ENCODE measurements at regions not wholly inside any gene's neighbourhood (a gene's known extent, or its start where the extent isn't known, plus 50 kb on each side); places are given as distances from the start of the nearest gene placed in this dataset.

DNA sequence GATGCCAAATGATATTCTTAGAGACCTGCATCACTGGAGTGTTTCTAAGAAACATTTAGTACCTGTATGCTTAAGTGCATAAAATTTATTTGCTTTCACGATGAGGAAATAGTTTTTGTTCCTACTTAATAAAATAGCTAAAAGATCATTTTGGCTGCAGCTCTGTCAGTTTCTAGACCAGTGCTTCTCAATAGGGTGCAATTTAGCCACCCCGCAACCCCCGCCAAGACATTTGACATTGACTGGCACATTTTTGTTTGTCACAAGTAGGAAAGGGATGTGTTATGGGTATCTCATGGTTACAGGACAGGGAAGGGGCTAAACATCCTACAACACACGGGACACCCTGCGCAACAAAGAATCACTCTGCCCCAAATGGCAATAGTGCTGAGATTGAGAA, 335.7 kb upstream of the HSF2 start:
- TF ChIP-seq, protein P1, sequence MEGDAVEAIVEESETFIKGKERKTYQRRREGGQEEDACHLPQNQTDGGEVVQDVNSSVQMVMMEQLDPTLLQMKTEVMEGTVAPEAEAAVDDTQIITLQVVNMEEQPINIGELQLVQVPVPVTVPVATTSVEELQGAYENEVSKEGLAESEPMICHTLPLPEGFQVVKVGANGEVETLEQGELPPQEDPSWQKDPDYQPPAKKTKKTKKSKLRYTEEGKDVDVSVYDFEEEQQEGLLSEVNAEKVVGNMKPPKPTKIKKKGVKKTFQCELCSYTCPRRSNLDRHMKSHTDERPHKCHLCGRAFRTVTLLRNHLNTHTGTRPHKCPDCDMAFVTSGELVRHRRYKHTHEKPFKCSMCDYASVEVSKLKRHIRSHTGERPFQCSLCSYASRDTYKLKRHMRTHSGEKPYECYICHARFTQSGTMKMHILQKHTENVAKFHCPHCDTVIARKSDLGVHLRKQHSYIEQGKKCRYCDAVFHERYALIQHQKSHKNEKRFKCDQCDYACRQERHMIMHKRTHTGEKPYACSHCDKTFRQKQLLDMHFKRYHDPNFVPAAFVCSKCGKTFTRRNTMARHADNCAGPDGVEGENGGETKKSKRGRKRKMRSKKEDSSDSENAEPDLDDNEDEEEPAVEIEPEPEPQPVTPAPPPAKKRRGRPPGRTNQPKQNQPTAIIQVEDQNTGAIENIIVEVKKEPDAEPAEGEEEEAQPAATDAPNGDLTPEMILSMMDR (IDR thresholded peaks at IDR 0.05) = no peak
- ATAC-seq (no peak), DNase-seq (no peak)
- Histone ChIP-seq H3K27ac (no peak overlapping the region), H3K9me3 (no peaks in the 10 kb centered on the region), H3K4me1 (peaks cover 0 to 4% of the 10 kb centered on the region in 2 donors), H3K36me3 (no peaks in the 10 kb centered on the region), H3K4me3 (no peak overlapping the region), H3K27me3 (no peaks in the 10 kb centered on the region)
- intact Hi-C loops (cut with DNase I) = no loop called here

DNA sequence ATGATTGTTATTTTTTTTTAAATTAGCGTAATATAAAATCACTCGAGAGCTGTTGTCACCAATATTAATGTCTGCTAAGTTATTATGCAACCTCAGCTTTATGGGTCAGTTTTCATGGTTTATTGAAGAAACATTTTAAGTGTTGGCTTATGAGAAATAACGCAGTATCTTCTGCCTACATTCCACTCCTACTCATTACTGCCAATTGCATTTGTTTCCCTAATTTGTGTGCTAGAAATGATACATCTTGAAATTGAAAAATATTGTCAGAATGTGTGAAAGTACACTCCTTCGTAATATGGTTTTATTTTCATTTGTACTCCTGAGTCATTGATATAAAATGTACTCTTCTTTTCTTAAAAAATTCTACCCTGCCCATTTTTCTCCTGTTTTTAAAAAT, 333.3 kb upstream of the HSF2 start:
- TF ChIP-seq, protein P1 (IDR thresholded peaks at IDR 0.05) = no peak
- peaks cover 0 to 4% of the 10 kb centered on the region in 2 donors for H3K4me1 ChIP-seq
- H3K9me3 ChIP-seq = no peaks in the 10 kb centered on the region
- no peak overlapping the region for H3K27ac ChIP-seq
- H3K4me3 ChIP-seq = no peak overlapping the region
- DNase-seq (no peak), ATAC-seq (no peak)
- intact Hi-C loops (cut with DNase I) = no loop called here
- no peaks in the 10 kb centered on the region for H3K36me3 ChIP-seq
- H3K27me3 ChIP-seq = no peaks in the 10 kb centered on the region

DNA sequence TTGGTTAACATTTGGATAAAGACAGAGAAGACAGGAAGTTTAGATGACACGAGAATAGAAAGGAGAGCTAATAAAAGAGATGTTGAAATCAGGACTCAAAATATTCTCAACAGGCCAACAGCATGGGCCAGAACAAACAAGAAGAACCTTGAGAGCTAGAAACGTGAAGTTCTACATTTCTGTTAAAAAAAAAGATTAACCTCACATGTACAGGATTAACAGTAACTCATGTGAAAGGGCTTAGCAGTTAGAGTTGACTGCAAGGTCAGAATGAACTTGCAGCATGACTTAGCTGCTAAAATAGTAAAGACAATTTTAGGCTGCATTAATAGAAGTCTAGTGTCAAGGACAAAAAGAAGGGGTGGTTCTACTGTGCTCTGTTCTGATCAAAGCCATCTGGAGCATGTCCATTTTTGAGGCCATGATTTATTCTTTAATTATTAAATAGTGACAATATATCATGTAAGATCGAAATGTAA, 331.1 kb upstream of the HSF2 start:
- Histone ChIP-seq H3K4me3 (no peak overlapping the region), H3K27ac (no peak overlapping the region), H3K9me3 (no peaks in the 10 kb centered on the region), H3K27me3 (no peaks in the 10 kb centered on the region), H3K4me1 (peaks cover 0 to 4% of the 10 kb centered on the region in 2 donors), H3K36me3 (no peaks in the 10 kb centered on the region)
- DNase-seq (no peak), ATAC-seq (no peak)
- TF ChIP-seq, protein P1 (IDR thresholded peaks at IDR 0.05) = no peak
- intact Hi-C loops (cut with DNase I) = no loop called here

DNA sequence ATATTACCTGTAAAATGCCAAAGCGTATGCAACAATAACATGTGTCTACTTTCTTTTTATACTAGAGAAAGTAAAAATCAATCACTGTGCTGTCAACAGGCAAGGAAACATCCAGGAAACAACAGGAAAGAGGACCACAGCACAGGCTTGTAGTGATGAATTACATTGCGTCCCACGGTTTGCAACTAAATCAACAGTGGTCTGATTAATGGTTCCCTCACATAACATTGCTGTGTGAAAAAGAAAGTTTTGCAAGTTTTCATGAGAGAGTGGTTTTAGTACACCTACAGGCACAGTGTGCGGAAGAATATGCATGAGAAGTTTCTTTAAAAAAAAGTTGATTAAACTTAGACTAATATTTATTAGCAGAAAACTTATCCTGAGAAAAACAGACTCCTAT, 329.5 kb upstream of the HSF2 start:
- DNase-seq (no peak), ATAC-seq (no peak)
- Histone ChIP-seq H3K27ac (no peak overlapping the region), H3K9me3 (no peaks in the 10 kb centered on the region), H3K36me3 (no peaks in the 10 kb centered on the region), H3K4me3 (no peak overlapping the region), H3K4me1 (peaks cover 0 to 4% of the 10 kb centered on the region in 2 donors), H3K27me3 (no peaks in the 10 kb centered on the region)
- TF ChIP-seq, protein P1 (IDR thresholded peaks at IDR 0.05) = no peak
- intact Hi-C loops (cut with DNase I) = no loop called here

DNA sequence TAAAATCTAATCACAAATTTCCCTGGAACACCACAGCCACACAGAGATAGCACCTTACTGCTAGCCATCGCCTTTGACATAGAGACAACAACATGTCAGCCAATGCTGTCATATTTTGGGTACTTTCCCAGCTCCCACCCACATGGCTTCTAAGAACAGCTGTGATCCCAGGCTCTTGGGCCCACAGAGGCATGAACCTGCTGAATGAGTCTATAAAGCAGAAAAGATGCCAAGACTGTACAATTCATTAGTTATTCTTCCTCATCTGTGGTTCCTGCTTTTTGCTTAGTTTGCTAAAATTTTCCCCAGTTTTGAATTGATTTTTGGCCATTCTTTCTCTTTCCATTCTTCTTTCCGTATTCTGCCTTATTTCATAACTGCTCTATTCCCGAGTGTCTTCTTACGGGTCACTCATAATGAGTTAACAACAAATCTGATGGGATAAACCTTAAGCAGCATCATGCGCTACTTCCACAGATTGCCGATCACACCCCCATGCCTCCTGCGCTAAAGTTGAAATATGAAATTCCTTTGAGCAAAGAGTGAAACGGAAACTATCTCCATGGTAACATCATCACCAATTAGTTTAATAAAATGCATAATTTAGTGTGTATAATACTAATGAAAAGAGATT, 327.3 kb upstream of the HSF2 start:
- no peaks in the 10 kb centered on the region for H3K27me3 ChIP-seq
- ATAC-seq (no peak), DNase-seq (no peak)
- no peaks in the 10 kb centered on the region for H3K9me3 ChIP-seq
- peaks cover 0 to 4% of the 10 kb centered on the region in 2 donors for H3K4me1 ChIP-seq
- H3K4me3 ChIP-seq = no peak overlapping the region
- intact Hi-C loops (cut with DNase I) = no loop called here
- H3K27ac ChIP-seq = no peak overlapping the region
- TF ChIP-seq, protein P1 (IDR thresholded peaks at IDR 0.05) = no peak
- no peaks in the 10 kb centered on the region for H3K36me3 ChIP-seq

Data from left lung (tissue), 4 donors.